Heart left ventricle (tissue), 13 donors: ENCODE measurements at regions not wholly inside any gene's neighbourhood (a gene's known extent, or its start where the extent isn't known, plus 50 kb on each side); places are given as distances from the start of the nearest gene placed in this dataset.

ENCODE experiments used
- POLR2A ChIP-seq, 2 donors: fragments of 450-650 bp; IDR thresholded peaks; one replicate each; pipeline ENCODE4 v1.6.1; 2017; ENCODE audit warnings: antibody characterized with exemption in 2 of 2, mild to moderate bottlenecking in 2 of 2, moderate library complexity in 2 of 2
- TF ChIP-seq, protein P1 (sequence below), 12 donors: fragments of 200-600 bp; sonication (generic) in 4 of 12; IDR thresholded peaks; one replicate each; pipeline versions ENCODE4 v1.5.0 to v1.8.0; 2018 to 2022; ENCODE audit warnings: antibody characterized with exemption in 12 of 12, mild to moderate bottlenecking in 5 of 12
- donor health status: ischemic (EF 13 %, LVEDD 7.1; RV severe dilation, severe dysfunction).
- donor health status: DM: no; HTN: yes; CAD: no.
- donor health status: DM: no; HTN: no; CAD: no.
- donor health status: ischemic (EF 25% LVEDD 6.9; RV normal size, moderate dysfunction).
- donor health status: ischemic (EF 25% LVEDD 5.7; RV mildly dilated, moderate dysfunction).
- donor health status: ischemic (EF 35%, LVEDD 5.7; RV mildly dilated, moderate dysfunction).
- donor health status: nonischemic (EF 11% LVEDD 7.7; RV severe dilation, severe dysfunction).
- donor health status: DM: yes; HTN: yes; CAD: no.
- donor health status: PGD.
- donor health status: ischemic (EF 29% LVEDD 5.4; RV normal size, mild dysfunction).
- donor health status: nonischemic (EF 23%, LVEDD 6.1; RV moderate dilation, normal function).

DNA sequence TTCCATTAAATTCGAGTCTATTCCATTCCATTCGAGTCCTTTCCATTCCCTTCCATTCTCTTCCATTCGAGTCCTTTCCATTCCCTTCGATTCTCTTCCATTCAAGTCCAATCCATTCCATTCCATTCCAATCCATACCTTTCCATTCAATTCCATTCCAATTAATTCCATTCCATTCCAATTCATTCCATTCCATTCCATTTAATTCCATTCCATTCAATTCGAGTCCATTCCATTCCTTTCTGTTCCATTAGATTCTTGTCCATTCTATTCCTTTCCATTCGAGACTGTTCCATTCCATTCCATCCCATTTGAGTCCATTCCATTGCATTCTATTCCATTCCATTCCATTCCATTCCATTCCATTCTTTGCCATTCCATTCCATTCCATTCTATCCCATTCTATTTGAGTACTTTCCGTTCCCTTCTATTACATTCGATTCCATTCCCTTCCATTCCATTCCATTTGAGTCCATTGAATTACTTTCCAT is 1130.0 kb downstream of the RPIA start:
- TF ChIP-seq, protein P1, sequence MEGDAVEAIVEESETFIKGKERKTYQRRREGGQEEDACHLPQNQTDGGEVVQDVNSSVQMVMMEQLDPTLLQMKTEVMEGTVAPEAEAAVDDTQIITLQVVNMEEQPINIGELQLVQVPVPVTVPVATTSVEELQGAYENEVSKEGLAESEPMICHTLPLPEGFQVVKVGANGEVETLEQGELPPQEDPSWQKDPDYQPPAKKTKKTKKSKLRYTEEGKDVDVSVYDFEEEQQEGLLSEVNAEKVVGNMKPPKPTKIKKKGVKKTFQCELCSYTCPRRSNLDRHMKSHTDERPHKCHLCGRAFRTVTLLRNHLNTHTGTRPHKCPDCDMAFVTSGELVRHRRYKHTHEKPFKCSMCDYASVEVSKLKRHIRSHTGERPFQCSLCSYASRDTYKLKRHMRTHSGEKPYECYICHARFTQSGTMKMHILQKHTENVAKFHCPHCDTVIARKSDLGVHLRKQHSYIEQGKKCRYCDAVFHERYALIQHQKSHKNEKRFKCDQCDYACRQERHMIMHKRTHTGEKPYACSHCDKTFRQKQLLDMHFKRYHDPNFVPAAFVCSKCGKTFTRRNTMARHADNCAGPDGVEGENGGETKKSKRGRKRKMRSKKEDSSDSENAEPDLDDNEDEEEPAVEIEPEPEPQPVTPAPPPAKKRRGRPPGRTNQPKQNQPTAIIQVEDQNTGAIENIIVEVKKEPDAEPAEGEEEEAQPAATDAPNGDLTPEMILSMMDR (IDR thresholded peaks at IDR 0.05) = no peak
- no peak for TF ChIP-seq POLR2A (IDR thresholded peaks at IDR 0.05)
